BE2C (cell line): ENCODE measurements at regions not wholly inside any gene's neighbourhood (a gene's known extent, or its start where the extent isn't known, plus 50 kb on each side); places are given as distances from the start of the nearest gene placed in this dataset.
"Not testable (repeated sequence)": the region's sequence is repeated elsewhere in the genome, so short reads cannot be mapped to it uniquely, and the experiment has no call there.

Experiments used
- DNase-seq: peaks from one replicate; pipeline ENCODE4 v3.0.0-alpha.2; 2020
- H3K27me3 ChIP-seq: fragments of 250-450 bp; sonication (Bioruptor Pico); 2 replicates; pipeline ENCODE4 v1.5.1; 2020; ENCODE audit warnings: mild to moderate bottlenecking
- H3K36me3 ChIP-seq: fragments of 250-450 bp; sonication (Bioruptor Pico); 2 replicates; pipeline ENCODE4 v1.5.1; 2020; ENCODE audit warnings: mild to moderate bottlenecking
- H3K4me1 ChIP-seq: fragments of 250-450 bp; sonication (Bioruptor Pico); 2 replicates; pipeline ENCODE4 v1.5.1; 2020
- H3K4me3 ChIP-seq: 2 replicates; pipeline ENCODE4 v1.5.1; 2011; ENCODE audit warnings: low read depth, low read length
- H3K9me3 ChIP-seq: fragments of 250-450 bp; sonication (Bioruptor Pico); 2 replicates; pipeline ENCODE4 v1.5.1; 2020
- CTCF ChIP-seq: IDR thresholded peaks from 2 replicates; pipeline ENCODE4 v1.5.1; 2012; ENCODE audit warnings: mild to moderate bottlenecking, low read depth, low read length

GRCh38 chr13:48583859-48584311 is 51.0 kb upstream of the RCBTB2 start:
- H3K36me3 ChIP-seq, result no peaks in the 10 kb centered on the region
- H3K4me1 ChIP-seq, result peaks cover 3% of the 10 kb centered on the region; the same call in 1 of the 2 replicates
- H3K4me3 ChIP-seq, result no peak overlapping the region
- no peak for DNase-seq
- no peaks in the 10 kb centered on the region for H3K27me3 ChIP-seq
- no peak for TF ChIP-seq CTCF
- H3K9me3 ChIP-seq, result peaks cover 3% of the 10 kb centered on the region; the same call in 1 of the 2 replicates

GRCh38 chr13:48585456-48585840 is 52.6 kb upstream of the RCBTB2 start:
- peaks cover 3% of the 10 kb centered on the region; the same call in 1 of the 2 replicates for H3K4me1 ChIP-seq
- H3K36me3 ChIP-seq, result no peaks in the 10 kb centered on the region
- TF ChIP-seq CTCF, result no peak
- peaks cover 3% of the 10 kb centered on the region; the same call in 1 of the 2 replicates for H3K9me3 ChIP-seq
- no peak overlapping the region for H3K4me3 ChIP-seq
- DNase-seq, result no peak
- no peaks in the 10 kb centered on the region for H3K27me3 ChIP-seq

GRCh38 chr13:48586591-48587103 is 53.8 kb upstream of the RCBTB2 start:
- no peaks in the 10 kb centered on the region for H3K27me3 ChIP-seq
- H3K36me3 ChIP-seq, result no peaks in the 10 kb centered on the region
- peaks cover 3% of the 10 kb centered on the region for H3K9me3 ChIP-seq
- DNase-seq, result peak; percentile 28
- H3K4me3 ChIP-seq, result no peak overlapping the region
- H3K4me1 ChIP-seq, result peaks cover 3% of the 10 kb centered on the region; the same call in 1 of the 2 replicates
- TF ChIP-seq CTCF, result no peak

- no peak for TF ChIP-seq CTCF
- DNase-seq, result no peak
- Histone ChIP-seq H3K27me3 (no peaks in the 10 kb centered on the region), H3K36me3 (no peaks in the 10 kb centered on the region), H3K9me3 (peaks cover 3% of the 10 kb centered on the region), H3K4me1 (peaks cover 3% of the 10 kb centered on the region; the same call in 1 of the 2 replicates), H3K4me3 (no peak overlapping the region)
These were observed 55.2 kb upstream of the RCBTB2 start for GRCh38 chr13:48588120-48588519.

GRCh38 chr13:48590141-48590901 is 57.4 kb upstream of the RCBTB2 start:
- Histone ChIP-seq H3K36me3 (no peaks in the 10 kb centered on the region), H3K4me3 (no peak overlapping the region), H3K4me1 (peaks cover 3% of the 10 kb centered on the region; the same call in 1 of the 2 replicates), H3K27me3 (no peaks in the 10 kb centered on the region), H3K9me3 (no peaks in the 10 kb centered on the region; the same call in 1 of the 2 replicates)
- DNase-seq, result no peak
- no peak for TF ChIP-seq CTCF

- H3K9me3 ChIP-seq, DNase-seq, H3K4me3 ChIP-seq, H3K36me3 ChIP-seq, H3K4me1 ChIP-seq, H3K27me3 ChIP-seq: not testable (repeated sequence)
These were observed 58.4 kb upstream of the RCBTB2 start for GRCh38 chr13:48591124-48591872.
